ENCODE measurements at regions not wholly inside any gene's neighbourhood (a gene's known extent, or its start where the extent isn't known, plus 50 kb on each side); places are given as distances from the start of the nearest gene placed in this dataset.

DNA sequence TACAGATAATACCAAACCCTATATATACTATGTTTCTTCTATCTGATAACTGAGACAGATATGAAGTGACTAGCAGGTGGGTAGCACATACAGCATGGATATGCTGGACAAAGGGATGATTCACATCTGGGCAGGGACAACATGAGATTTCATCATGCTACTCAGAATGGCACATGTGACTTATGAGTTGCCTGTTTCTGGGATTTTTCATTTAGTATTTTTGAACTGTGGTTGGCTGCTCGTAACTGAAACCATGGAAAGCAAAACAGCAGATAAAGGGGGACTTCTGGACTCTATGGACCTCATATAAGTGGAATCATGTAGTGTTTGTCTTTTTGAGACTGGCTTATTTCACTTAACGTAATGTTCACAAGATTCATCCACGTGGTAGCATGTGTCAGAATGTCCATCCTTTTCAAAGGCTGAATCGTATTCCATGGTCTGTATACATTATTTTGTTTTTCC, 883.0 kb downstream of the TBC1D22A start:
- Histone ChIP-seq H3F3A (ENCODE audit: insufficient read depth) (no peaks in the 10 kb centered on the region), H4K20me1 (ENCODE audit: low read depth, low read length) (no peaks in the 10 kb centered on the region)

DNA sequence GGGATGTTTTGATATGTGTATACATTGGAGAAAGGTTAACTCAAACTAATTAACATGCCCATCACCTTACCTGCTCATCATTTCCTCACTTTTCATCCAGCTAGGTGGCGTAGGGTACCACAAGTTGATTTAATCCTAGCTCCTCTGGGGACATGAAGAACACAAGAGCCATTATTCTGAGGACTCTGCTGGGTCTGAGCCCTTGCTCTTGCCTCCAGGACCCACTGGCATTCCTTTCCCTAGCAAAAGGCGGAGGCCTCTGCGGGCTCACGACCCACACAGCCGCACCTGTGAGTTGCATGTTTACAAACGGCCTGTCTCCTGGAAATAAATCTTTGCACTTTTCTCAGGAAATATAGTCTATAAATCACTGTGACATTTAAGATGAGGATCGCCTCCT, 871.9 kb downstream of the TBC1D22A start:
- Histone ChIP-seq H3K4me2 (ENCODE audit: low read depth, low read length, poor library complexity, severe bottlenecking) (no peak overlapping the region), H3K9me2 (replicated peaks; ENCODE audit: insufficient read depth, low read length) (no peaks in the 10 kb centered on the region), H4K20me1 (ENCODE audit: low read depth, low read length) (no peaks in the 10 kb centered on the region), H3K27ac (ENCODE audit: low read depth, low read length) (no peak overlapping the region), H3K4me3 (ENCODE audit: insufficient read depth, low read length, poor library complexity, severe bottlenecking) (no peak overlapping the region), H3K9ac (ENCODE audit: low read length) (no peak overlapping the region), H2AFZ (ENCODE audit: low read depth, low read length, severe bottlenecking) (no peak overlapping the region), H3F3A (ENCODE audit: insufficient read depth) (no peaks in the 10 kb centered on the region), H3K79me2 (ENCODE audit: insufficient read depth, low read length) (no peaks in the 10 kb centered on the region), H3K36me3 (ENCODE audit: low read length) (no peaks in the 10 kb centered on the region; the same call in 1 of the 2 replicates), H3K27me3 (ENCODE audit: low read length) (no peaks in the 10 kb centered on the region), H3K9me3 (ENCODE audit: insufficient read depth, low read length) (no peaks in the 10 kb centered on the region)
- no peak for TF ChIP-seq EZH2phosphoT487 (conservative IDR thresholded peaks at IDR 0.05; ENCODE audit: low read length)
- TF ChIP-seq, protein P1, sequence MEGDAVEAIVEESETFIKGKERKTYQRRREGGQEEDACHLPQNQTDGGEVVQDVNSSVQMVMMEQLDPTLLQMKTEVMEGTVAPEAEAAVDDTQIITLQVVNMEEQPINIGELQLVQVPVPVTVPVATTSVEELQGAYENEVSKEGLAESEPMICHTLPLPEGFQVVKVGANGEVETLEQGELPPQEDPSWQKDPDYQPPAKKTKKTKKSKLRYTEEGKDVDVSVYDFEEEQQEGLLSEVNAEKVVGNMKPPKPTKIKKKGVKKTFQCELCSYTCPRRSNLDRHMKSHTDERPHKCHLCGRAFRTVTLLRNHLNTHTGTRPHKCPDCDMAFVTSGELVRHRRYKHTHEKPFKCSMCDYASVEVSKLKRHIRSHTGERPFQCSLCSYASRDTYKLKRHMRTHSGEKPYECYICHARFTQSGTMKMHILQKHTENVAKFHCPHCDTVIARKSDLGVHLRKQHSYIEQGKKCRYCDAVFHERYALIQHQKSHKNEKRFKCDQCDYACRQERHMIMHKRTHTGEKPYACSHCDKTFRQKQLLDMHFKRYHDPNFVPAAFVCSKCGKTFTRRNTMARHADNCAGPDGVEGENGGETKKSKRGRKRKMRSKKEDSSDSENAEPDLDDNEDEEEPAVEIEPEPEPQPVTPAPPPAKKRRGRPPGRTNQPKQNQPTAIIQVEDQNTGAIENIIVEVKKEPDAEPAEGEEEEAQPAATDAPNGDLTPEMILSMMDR (IDR thresholded peaks at IDR 0.05; ENCODE audit: insufficient read depth, low read length, poor library complexity, severe bottlenecking) = no peak

More for the DNA sequence above, 883.0 kb downstream of the TBC1D22A start:
- H3K9me3 ChIP-seq (ENCODE audit: insufficient read depth, low read length) = no peaks in the 10 kb centered on the region
- H3K9me2 ChIP-seq (replicated peaks; ENCODE audit: insufficient read depth, low read length) = no peaks in the 10 kb centered on the region
- TF ChIP-seq EZH2phosphoT487 (conservative IDR thresholded peaks at IDR 0.05; ENCODE audit: low read length) = no peak
- TF ChIP-seq, protein P1 (IDR thresholded peaks at IDR 0.05; ENCODE audit: insufficient read depth, low read length, poor library complexity, severe bottlenecking) = no peak
- H3K4me3 ChIP-seq (ENCODE audit: insufficient read depth, low read length, poor library complexity, severe bottlenecking) = no peak overlapping the region
- no peaks in the 10 kb centered on the region for H3K27me3 ChIP-seq (ENCODE audit: low read length)
- H3K27ac ChIP-seq (ENCODE audit: low read depth, low read length) = no peak overlapping the region
- no peak overlapping the region for H2AFZ ChIP-seq (ENCODE audit: low read depth, low read length, severe bottlenecking)
- H3K9ac ChIP-seq (ENCODE audit: low read length) = no peak overlapping the region
- no peak overlapping the region for H3K4me2 ChIP-seq (ENCODE audit: low read depth, low read length, poor library complexity, severe bottlenecking)
- H3K36me3 ChIP-seq (ENCODE audit: low read length) = no peaks in the 10 kb centered on the region
- H3K79me2 ChIP-seq (ENCODE audit: insufficient read depth, low read length) = no peaks in the 10 kb centered on the region

DNA sequence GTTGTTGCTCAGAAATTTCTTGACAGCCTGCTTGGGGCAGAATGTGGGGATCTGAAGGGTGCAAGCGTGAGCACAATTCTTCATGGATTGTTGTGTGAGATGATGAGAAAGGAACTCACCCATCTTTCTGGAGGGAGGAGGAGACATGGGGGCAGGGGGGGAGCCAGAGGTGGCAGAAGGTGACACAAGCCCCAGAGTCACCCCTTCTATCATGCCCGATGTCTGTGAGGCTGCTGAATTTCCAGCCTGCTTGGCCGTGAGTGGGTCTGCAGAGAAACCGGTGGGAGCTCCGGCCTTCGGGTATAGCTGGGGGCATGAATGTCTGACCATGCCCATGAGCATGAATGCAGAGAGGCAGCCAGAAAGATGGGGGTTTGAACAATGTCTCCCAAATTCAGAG, 870.7 kb downstream of the TBC1D22A start:
- TF ChIP-seq EZH2phosphoT487 (conservative IDR thresholded peaks at IDR 0.05; ENCODE audit: low read length) = no peak
- TF ChIP-seq, protein P1 (IDR thresholded peaks at IDR 0.05; ENCODE audit: insufficient read depth, low read length, poor library complexity, severe bottlenecking) = no peak

More for the DNA sequence above, 870.7 kb downstream of the TBC1D22A start:
- Histone ChIP-seq H3K9me2 (replicated peaks; ENCODE audit: insufficient read depth, low read length) (no peaks in the 10 kb centered on the region), H3K9me3 (ENCODE audit: insufficient read depth, low read length) (no peaks in the 10 kb centered on the region), H2AFZ (ENCODE audit: low read depth, low read length, severe bottlenecking) (no peak overlapping the region), H3K9ac (ENCODE audit: low read length) (no peak overlapping the region), H3F3A (ENCODE audit: insufficient read depth) (no peaks in the 10 kb centered on the region), H3K4me2 (ENCODE audit: low read depth, low read length, poor library complexity, severe bottlenecking) (no peak overlapping the region), H3K79me2 (ENCODE audit: insufficient read depth, low read length) (no peaks in the 10 kb centered on the region), H3K27me3 (ENCODE audit: low read length) (no peaks in the 10 kb centered on the region), H3K27ac (ENCODE audit: low read depth, low read length) (no peak overlapping the region), H3K36me3 (ENCODE audit: low read length) (no peaks in the 10 kb centered on the region; the same call in 1 of the 2 replicates), H4K20me1 (ENCODE audit: low read depth, low read length) (no peaks in the 10 kb centered on the region), H3K4me3 (ENCODE audit: insufficient read depth, low read length, poor library complexity, severe bottlenecking) (no peak overlapping the region)
